ENCODE measurements at regions not wholly inside any gene's neighbourhood (a gene's known extent, or its start where the extent isn't known, plus 50 kb on each side); places are given as distances from the start of the nearest gene placed in this dataset.

DNA sequence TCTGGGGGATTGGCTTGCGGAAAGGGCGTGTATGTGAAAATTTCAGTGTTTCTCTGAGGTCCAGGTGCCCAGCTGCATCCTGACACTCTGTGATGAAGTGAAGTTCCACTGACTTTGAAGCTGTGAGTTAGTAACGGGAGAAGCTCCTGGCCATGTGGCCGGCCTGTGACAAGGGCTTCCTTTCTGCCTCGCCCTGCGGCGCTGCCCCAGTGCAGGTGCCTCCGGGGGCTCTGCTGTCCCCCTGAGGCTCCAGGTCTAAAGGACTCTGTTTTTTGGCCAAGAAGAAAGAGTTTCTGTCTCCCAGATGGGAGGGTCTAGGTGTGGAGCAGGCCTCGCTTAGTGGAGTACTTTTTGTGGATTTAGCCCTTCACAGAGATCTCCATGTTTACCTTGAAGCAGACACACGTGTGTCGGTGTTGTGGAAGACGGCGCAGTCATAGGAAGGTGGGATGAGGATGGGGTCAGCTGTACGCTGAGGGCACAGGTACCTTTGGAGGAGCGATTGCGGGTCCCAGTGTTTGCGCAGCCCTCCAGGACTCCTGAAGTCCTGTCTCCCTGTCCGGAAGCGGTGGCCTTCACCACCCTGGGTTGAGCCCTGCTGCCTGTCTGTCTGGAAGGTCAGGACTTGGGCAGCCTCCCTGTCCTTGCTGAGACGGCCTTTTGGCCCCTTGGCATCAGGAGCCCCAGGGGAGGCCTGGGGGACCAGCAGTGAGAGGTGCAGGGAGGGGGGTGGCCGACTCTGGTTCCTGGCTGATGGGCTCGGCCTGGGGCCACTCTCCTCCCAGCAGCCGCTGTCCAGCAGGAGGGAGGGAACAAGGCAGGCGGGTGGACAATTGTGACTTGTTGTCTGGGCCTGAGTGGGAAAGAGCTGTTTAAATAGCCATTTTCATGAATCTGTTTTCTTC is 1249.3 kb downstream of the BRD1 start:
- no peak for DNase-seq (ENCODE audit: low read depth in 4 of 4, low spot score in 3 of 4)

- no peak for DNase-seq (ENCODE audit: low read depth in 4 of 4, low spot score in 3 of 4)
Measured at GRCh38 chr22:48577691-48578090, 1250.0 kb downstream of the BRD1 start.

DNA sequence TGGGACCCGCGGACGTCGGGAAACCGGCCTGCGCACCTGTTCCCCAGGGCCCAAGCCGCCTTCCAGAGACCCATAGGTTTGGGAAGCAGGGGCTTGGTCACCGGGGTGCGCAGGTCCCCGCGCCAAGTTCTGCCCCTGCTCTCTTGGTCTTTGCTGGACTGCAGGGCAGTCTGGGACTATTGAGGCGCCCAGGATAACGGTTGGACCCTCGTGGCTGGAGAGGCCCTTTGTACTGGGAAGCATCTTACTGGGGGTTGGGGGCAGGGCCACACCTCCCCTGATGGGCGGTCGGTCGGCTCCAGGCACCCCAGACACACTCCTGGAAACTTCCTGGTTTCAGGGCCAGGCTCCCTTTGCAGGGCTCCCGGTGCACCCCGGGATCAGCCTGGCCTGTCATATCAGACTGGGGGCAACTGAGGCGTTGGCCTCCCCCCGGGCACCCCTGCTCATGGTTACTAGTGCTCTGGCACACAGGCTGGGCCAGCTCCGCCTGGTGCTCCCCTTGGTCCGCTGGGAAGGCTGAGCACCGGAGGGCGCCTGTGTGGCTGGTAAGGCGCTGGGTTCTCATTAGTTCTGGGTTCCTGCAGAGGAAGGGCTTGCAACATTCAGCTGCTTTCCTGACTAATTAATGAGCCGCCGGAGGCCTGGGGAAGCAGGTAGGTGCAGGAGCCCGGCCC is 1250.5 kb downstream of the BRD1 start:
- DNase-seq (ENCODE audit: low read depth in 4 of 4, low spot score in 3 of 4), result no peak

DNA sequence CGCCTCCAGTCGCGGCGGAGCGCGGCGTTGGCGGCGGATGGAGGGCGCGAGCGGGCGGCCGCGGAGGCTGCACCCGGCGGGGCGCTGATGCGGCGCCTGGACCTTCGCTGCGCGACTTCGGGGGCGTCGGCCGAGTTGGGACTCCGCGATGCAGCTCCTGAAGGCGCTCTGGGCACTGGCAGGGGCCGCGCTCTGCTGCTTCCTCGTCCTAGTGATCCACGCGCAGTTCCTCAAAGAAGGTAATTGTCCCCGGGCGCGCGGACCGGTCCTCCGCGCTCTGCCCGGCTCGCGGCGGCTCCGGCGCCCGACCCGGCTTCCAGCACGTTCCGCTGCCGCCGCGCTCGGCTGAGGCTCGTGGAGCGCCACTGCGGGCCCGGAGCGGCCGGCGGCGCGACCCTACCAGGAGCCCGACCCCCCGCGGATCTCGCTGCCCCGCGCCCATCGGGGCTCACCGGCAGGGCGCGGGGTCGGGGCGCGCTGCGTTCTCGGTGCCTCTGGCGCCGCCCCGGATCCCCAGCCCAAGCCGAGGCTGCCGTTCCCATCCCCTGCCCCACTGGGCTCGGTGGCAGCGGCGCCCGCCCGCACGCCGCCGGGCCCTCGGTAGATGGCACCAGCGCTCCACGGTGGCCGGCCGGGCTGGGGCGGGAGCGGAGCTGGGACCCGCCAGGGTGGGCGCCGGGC is 1251.2 kb downstream of the BRD1 start:
- DNase-seq (ENCODE audit: low read depth in 4 of 4, low spot score in 3 of 4), result no peak

DNA sequence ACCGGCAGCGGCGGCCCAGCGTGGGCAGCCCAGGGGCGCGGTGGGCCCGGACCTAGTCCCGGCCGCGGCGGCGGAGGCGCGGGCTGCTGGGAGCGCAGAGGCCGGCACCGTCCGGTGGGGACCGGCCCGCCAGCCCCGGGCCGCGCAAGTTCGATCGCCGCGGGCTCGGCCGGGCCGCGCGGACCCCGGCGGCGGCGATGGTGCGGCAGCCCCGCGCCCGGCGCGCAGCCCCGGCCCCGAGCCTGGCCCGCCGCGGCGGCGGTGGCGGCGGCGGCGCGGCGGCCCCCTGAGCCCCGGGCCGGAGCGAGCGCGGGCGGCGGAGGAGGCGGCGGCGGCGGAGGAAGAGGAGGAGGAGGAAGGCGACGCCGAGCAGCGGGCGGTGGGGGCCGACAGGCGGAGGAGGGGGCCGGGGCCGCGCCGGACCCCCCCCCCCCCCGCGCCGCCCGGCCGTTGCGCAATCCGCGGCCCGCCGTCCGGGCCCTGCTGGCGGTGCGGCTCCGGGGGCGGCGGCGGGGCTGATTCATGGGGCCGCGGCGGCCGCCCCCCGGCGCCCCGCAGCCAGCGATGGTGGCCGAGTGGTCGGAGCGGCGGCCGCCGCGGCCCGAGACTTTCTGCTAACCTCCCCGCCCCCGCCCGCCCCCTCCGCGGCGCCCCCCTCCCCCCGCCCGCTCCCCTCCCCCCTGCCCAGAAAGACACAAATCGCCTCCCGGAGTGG is 1251.9 kb downstream of the BRD1 start:
- DNase-seq (ENCODE audit: low read depth in 4 of 4, low spot score in 3 of 4), result no peak

GRCh38 chr22:48574776-48575617 is 1252.7 kb downstream of the BRD1 start:
- DNase-seq (ENCODE audit: low read depth in 4 of 4, low spot score in 3 of 4), result no peak

- no peak for DNase-seq (ENCODE audit: low read depth in 4 of 4, low spot score in 3 of 4)
Measured at GRCh38 chr22:48573766-48574165, 1253.9 kb downstream of the BRD1 start.

- DNase-seq (ENCODE audit: low read depth in 4 of 4, low spot score in 3 of 4), result no peak
Measured at GRCh38 chr22:48572951-48573350, 1254.7 kb downstream of the BRD1 start.

- DNase-seq (ENCODE audit: low read depth in 4 of 4, low spot score in 3 of 4), result no peak
Measured at GRCh38 chr22:48570912-48571311, 1256.8 kb downstream of the BRD1 start.

DNA sequence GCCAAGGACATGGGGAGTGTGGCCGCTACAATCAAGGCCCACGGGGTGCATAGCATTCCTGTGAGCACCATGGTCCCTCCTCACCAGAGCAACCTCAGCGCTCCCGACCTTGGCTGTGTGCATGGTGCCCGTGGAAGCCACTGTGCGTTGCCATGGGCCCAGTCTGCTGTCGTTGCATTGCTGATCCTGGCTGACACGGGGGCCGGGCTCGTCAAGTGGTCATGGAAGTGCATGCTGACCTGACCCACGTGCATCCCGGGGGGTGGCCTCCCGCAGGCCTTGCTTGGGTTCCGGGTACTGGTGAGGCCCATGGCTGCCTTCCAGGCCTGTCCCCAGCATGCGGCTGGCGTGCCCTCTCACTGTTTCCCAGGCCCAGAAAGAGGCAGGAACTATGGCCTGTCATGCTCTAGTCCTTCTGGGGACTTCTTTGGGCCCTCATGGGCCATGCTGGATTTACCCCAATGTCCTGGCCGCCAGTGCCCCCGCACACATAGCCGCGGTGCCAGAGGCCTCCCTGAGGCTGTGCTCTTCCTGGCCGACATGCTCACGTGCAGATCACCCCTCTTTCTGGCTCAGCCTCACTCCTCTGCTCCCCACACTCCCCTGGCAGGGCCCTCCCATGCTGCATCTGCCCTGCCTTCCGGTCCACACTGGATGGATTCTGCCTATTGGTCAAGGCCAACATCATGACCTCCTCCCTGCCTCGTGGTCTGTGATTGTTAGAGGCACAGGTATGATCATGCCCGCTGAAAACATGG is 1258.0 kb downstream of the BRD1 start:
- no peak for DNase-seq (ENCODE audit: low read depth in 4 of 4, low spot score in 3 of 4)

DNA sequence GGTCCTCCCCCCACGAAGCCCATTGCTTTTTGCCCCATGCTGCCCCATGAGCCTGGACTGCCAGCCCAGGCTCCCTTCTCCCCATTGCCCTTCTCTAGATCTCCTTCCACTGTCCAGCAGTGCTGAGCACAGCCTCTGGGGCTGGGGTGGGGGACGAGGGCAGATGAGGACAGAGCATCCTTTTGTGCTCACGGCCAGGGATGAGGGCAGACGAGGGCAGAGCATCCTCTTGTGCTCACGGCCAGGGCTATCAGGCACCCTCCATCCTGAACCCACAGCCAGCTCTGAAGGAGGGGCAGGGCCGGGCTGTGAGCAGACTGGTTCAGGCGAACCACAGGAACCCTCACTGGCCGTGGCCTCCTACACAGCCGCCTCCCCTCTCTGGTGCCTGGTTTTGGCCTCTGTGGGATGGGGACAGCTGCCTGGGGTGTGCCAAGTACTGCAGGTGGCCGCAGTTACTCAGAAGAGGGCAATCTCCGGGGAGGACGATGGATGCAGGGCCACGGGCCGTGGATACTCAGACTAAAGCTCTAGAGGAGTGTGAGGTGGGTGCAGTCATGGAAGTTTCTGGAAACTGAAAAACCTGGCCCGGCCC is 1258.8 kb downstream of the BRD1 start:
- DNase-seq (ENCODE audit: low read depth in 4 of 4, low spot score in 3 of 4), result no peak

DNA sequence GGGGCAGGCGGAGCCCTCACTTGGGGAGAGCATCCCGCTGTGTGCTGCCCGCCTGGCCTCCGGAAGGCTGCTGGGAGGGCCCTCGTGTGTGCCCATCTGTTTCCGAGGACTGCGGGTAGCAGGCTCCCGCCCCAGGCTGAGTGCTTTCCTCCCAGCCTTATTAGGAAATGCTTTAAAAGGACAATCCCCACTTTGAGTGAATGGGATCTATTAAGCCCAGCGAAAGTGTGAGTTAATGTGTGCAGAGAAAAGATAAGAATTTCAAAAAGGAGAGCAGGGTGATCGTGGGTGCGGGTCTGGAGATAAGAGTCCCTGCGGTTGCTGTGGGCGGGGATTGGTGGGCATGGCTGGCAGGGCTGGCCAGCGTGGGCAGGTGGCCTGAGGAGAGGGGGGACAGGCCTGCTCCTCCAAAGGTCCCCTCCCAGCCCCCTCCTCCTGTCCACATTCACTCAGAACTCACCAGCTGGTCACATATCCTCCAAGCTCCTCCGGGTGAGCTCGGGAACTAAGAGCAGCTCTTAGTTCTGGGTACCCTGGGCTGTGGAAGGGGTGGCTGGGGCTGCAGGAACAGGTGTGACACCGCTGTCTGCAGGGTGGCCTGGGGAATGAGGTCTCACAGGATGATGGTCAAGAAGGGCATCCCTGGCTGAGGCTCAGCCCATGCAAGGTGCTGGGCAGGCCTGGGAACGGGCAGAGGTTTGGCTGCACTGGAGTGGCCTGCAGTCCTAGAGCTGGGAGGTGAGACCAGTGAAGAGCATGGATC is 1260.3 kb downstream of the BRD1 start:
- no peak for DNase-seq (ENCODE audit: low read depth in 4 of 4, low spot score in 3 of 4)

- no peak for DNase-seq (ENCODE audit: low read depth in 4 of 4, low spot score in 3 of 4)
Measured at GRCh38 chr22:48566741-48567140, 1260.9 kb downstream of the BRD1 start.

DNA sequence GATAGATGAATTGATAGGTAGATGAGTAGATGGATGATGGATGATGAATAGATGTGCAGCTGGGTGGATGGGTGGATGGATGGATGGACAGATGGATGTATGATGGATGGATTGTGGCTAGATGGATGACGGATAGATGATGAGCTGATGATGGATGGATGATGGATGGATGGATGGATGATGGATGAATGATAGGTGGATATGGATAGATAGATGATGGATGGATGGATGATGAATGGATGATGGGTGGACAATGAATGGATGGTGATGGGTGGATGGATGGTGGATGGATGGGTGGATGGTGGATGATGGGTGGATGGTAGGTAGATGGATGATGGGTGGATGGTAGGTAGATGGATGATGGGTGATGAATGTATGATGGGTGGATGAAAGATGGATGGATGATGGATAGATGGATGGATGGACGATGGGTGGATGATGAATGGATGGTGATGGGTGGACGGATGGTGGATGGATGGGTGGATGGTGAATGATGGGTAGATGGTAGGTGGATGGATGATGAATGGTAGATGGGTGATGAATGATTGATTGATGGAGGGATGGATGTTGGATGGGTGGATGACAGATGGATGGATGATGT is 1261.7 kb downstream of the BRD1 start:
- no peak for DNase-seq (ENCODE audit: low read depth in 4 of 4, low spot score in 3 of 4)

DNA sequence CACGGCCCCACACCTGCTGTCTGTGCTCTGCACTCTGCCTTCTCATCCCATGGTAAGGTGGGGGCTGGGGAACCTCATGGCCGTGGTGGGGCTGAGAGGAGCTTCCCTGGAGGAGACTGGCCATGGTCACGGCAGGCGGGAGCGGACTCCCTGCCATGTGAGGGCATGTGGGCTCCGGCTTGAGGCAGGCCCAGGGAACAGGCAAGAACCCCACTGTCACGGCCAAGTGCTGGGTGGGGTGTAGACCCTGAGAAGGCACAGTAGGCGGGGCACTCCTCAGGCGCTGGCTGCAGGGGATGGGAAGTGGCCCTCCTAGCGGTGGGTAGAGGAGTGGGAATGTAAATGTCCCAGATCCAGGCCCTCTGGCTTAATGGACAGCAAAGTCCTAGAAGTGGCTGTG is 1262.7 kb downstream of the BRD1 start:
- no peak for DNase-seq (ENCODE audit: low read depth in 4 of 4, low spot score in 3 of 4)

DNA sequence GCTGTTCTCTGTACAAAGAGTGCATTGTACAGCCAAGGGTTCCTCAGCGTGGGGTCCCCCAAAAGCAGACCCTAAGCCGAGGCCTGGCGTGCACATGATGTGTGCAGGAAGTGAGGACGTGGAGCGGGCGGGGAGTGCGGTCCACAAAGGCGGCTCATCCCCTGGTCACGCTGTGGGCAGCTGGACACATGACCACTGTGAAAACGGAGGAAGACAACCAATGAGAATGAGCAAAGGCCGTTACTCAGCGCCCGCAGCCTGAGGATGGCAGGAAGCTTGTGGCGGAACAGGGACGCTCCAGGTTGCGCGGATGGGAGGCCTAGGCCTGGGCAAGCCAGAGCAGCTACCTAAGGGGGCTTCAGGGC is 1263.7 kb downstream of the BRD1 start:
- no peak for DNase-seq (ENCODE audit: low read depth in 4 of 4, low spot score in 3 of 4)

GRCh38 chr22:48563118-48563965 is 1264.3 kb downstream of the BRD1 start:
- DNase-seq (ENCODE audit: low read depth in 4 of 4, low spot score in 3 of 4), result no peak
